ENCODE measurements at regions not wholly inside any gene's neighbourhood (a gene's known extent, or its start where the extent isn't known, plus 50 kb on each side); places are given as distances from the start of the nearest gene placed in this dataset.

DNA sequence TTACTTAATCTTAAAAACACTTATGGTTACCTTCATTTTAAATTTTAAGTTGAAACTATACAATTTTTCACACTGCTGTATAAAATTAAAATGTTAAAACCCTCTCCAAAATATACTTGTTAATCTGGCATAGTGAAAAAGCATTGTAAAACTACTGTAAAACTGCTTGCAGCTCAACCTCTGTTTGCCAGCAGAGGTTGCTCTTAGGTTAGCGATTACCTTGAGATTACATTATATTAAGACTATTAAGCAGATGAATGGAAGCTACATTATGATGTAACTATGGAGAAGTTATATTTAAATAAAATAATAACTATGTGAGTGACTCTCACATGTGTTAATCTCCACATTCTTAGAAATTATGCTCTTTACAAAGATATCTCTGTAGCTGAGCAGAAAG, 143.6 kb upstream of the SLITRK3 start:
- TF ChIP-seq CTCF (IDR thresholded peaks at IDR 0.05) (peak; percentile 27 to 44 (median 38)), POLR2A (IDR thresholded peaks at IDR 0.05) (no peak)

Measured in right lobe of liver (tissue), 4 donors.